ENCODE measurements at regions not wholly inside any gene's neighbourhood (a gene's known extent, or its start where the extent isn't known, plus 50 kb on each side); places are given as distances from the start of the nearest gene placed in this dataset.

DNA sequence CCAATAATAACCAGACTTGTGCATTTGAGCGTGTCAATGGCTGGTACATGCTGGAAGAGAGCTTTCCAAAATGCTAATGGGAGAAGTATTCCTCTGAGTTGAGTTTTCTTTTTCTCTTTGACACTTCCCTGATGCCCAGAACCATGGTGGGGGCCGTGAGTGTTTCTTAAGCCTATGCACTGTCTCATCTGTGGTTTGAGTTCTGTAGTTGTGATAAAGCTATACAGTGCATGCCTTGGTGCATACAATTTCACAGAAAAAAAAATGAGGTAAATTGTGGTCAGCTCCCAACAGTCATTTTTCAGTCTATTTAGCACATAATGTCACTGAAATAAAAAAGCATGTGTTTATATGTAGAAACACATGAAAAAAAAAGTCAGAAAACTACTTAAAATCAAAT is 204.8 kb downstream of the HDGFL1 start:
- no peak overlapping the region for H4K5ac ChIP-seq (ENCODE audit: low read depth, low read length)
- H2AK5ac ChIP-seq (ENCODE audit: low read depth, low read length) = no peak overlapping the region
- no peak overlapping the region for H2BK20ac ChIP-seq (ENCODE audit: low read depth, low read length)
- no peaks in the 10 kb centered on the region for H3K79me1 ChIP-seq (ENCODE audit: low read depth in 1 of 2, low read length in 2 of 2)
- H4K20me1 ChIP-seq (ENCODE audit: insufficient read depth, low read length) = no peaks in the 10 kb centered on the region
- no peak overlapping the region for H3K56ac ChIP-seq (ENCODE audit: extremely low read depth, insufficient read depth, low read length)
- DNase-seq = peak; percentile 6
- H2AK9ac ChIP-seq (replicated peaks; ENCODE audit: low read depth, low read length, poor library complexity) = no peak overlapping the region
- H3K18ac ChIP-seq (ENCODE audit: low read depth, low read length) = no peak overlapping the region
- no peak overlapping the region for H3K4me2 ChIP-seq (ENCODE audit: low read depth, low read length)
- no peak overlapping the region for H3K27ac ChIP-seq (ENCODE audit: insufficient read depth, low read length)
- no peak overlapping the region for H3K9ac ChIP-seq (ENCODE audit: low read depth, low read length)
- TF ChIP-seq CEBPB (IDR thresholded peaks at IDR 0.05; ENCODE audit: low read depth, low read length) (no peak), MAFK (IDR thresholded peaks at IDR 0.05; ENCODE audit: low read depth, low read length) (no peak), CHD1 (IDR thresholded peaks at IDR 0.05; ENCODE audit: low read depth, low read length) (no peak), RAD21 (IDR thresholded peaks at IDR 0.05; ENCODE audit: low read length) (no peak), RFX5 (IDR thresholded peaks at IDR 0.05; ENCODE audit: low read depth, low read length) (no peak), RCOR1 (IDR thresholded peaks at IDR 0.05; ENCODE audit: insufficient replicate concordance, low read length) (no peak), MXI1 (IDR thresholded peaks at IDR 0.05; ENCODE audit: borderline replicate concordance, low read depth, low read length) (no peak), BHLHE40 (IDR thresholded peaks at IDR 0.05; ENCODE audit: low read depth, low read length) (no peak), FOS (IDR thresholded peaks at IDR 0.05; ENCODE audit: low read depth, low read length) (no peak), POLR2A (IDR thresholded peaks at IDR 0.05; ENCODE audit: low read depth, low read length) (no peak), MAZ (IDR thresholded peaks at IDR 0.05; ENCODE audit: borderline replicate concordance, low read depth, low read length) (no peak), NFE2L2 (IDR thresholded peaks at IDR 0.05; ENCODE audit: low read depth, low read length) (no peak), SMC3 (IDR thresholded peaks at IDR 0.05; ENCODE audit: low read depth, low read length) (no peak)
- TF ChIP-seq, protein P1, sequence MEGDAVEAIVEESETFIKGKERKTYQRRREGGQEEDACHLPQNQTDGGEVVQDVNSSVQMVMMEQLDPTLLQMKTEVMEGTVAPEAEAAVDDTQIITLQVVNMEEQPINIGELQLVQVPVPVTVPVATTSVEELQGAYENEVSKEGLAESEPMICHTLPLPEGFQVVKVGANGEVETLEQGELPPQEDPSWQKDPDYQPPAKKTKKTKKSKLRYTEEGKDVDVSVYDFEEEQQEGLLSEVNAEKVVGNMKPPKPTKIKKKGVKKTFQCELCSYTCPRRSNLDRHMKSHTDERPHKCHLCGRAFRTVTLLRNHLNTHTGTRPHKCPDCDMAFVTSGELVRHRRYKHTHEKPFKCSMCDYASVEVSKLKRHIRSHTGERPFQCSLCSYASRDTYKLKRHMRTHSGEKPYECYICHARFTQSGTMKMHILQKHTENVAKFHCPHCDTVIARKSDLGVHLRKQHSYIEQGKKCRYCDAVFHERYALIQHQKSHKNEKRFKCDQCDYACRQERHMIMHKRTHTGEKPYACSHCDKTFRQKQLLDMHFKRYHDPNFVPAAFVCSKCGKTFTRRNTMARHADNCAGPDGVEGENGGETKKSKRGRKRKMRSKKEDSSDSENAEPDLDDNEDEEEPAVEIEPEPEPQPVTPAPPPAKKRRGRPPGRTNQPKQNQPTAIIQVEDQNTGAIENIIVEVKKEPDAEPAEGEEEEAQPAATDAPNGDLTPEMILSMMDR (conservative IDR thresholded peaks at IDR 0.05; ENCODE audit: low read depth, low read length) = no peak
- TF ChIP-seq, protein P2, sequence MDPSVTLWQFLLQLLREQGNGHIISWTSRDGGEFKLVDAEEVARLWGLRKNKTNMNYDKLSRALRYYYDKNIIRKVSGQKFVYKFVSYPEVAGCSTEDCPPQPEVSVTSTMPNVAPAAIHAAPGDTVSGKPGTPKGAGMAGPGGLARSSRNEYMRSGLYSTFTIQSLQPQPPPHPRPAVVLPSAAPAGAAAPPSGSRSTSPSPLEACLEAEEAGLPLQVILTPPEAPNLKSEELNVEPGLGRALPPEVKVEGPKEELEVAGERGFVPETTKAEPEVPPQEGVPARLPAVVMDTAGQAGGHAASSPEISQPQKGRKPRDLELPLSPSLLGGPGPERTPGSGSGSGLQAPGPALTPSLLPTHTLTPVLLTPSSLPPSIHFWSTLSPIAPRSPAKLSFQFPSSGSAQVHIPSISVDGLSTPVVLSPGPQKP (IDR thresholded peaks at IDR 0.05; ENCODE audit: borderline replicate concordance, low read depth, low read length) = no peak
- TF ChIP-seq, protein P3, sequence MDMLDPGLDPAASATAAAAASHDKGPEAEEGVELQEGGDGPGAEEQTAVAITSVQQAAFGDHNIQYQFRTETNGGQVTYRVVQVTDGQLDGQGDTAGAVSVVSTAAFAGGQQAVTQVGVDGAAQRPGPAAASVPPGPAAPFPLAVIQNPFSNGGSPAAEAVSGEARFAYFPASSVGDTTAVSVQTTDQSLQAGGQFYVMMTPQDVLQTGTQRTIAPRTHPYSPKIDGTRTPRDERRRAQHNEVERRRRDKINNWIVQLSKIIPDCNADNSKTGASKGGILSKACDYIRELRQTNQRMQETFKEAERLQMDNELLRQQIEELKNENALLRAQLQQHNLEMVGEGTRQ (IDR thresholded peaks at IDR 0.05; ENCODE audit: low read depth, low read length) = no peak
- H4K91ac ChIP-seq (ENCODE audit: insufficient read depth, low read depth, low read length) = no peak overlapping the region
- ChIA-PET POLR2A (ENCODE audit: unreplicated experiment) (no interaction called here), CTCF (no interaction called here)
- WGBS, 2 experiments (ENCODE audit: extremely low coverage in 2 of 2, insufficient read length in 1 of 2) = no CpG with 5 or more reads among the region's 2 CpGs
- intact Hi-C loops (cut with micrococcal nuclease) = no loop called here
- ATAC-seq (ENCODE audit: low read depth) = no peak
- no peaks in the 10 kb centered on the region for H3K9me1 ChIP-seq (ENCODE audit: insufficient read depth, low read length)
- no peak overlapping the region for H2BK15ac ChIP-seq (ENCODE audit: low read depth, low read length)
- no TSS peak for BruUV-seq (replicated peaks)
- H3K4me1 ChIP-seq (ENCODE audit: control insufficient read depth, insufficient read depth, low read length) = no peaks in the 10 kb centered on the region
- H4K8ac ChIP-seq (ENCODE audit: low read depth in 2 of 2, low read length in 2 of 2) = no peak overlapping the region
- no peak overlapping the region for H3K4me3 ChIP-seq (ENCODE audit: insufficient read depth, low read depth, low read length)
- in situ Hi-C loops (cut with MboI; ENCODE audit: low sequenced_read_pairs) = no loop called here
- H3K27me3 ChIP-seq (ENCODE audit: control insufficient read depth, insufficient read depth, low read length) = no peaks in the 10 kb centered on the region
- no peaks in the 10 kb centered on the region for H3K36me3 ChIP-seq (ENCODE audit: control insufficient read depth, insufficient read depth, low read length)
- dilution Hi-C loops (cut with HindIII; ENCODE audit: low sequenced_read_pairs, unreplicated experiment) = no loop called here
- H3K4ac ChIP-seq (ENCODE audit: low read depth, low read length) = no peak overlapping the region
- H2BK5ac ChIP-seq (ENCODE audit: low read depth, low read length, poor library complexity, severe bottlenecking) = no peak overlapping the region
- peaks cover 14% of the 10 kb centered on the region for H3K9me3 ChIP-seq (ENCODE audit: control insufficient read depth, insufficient read depth, low read length)
- H3K14ac ChIP-seq (replicated peaks; ENCODE audit: low read depth, low read length) = no peak overlapping the region
- no peak overlapping the region for H3K23ac ChIP-seq (ENCODE audit: low read depth, low read length)
- H2AFZ ChIP-seq (replicated peaks; ENCODE audit: low read length, poor library complexity) = no peak overlapping the region
- no peak overlapping the region for H2BK120ac ChIP-seq (ENCODE audit: low read depth, low read length)
